Loucy (cell line): ENCODE measurements at regions not wholly inside any gene's neighbourhood (a gene's known extent, or its start where the extent isn't known, plus 50 kb on each side); places are given as distances from the start of the nearest gene placed in this dataset.

ENCODE experiments used
- CTCF ChIP-seq: fragments of 200-600 bp; sonication (generic); conservative IDR thresholded peaks from 2 replicates; pipeline ENCODE4 v1.5.1; 2014; ENCODE audit warnings: mild to moderate bottlenecking, antibody characterized with exemption, low read length
- EZH2phosphoT487 ChIP-seq: fragments of 200-600 bp; IDR thresholded peaks from 2 replicates; pipeline ENCODE4 v1.6.1; 2018; ENCODE audit warnings: antibody characterized with exemption, mild to moderate bottlenecking, moderate library complexity, borderline replicate concordance

GRCh38 chr5:32504329-32504988 is 59.9 kb upstream of the ZFR start:
- no peak for TF ChIP-seq CTCF
- no peak for TF ChIP-seq EZH2phosphoT487
